ENCODE measurements at regions not wholly inside any gene's neighbourhood (a gene's known extent, or its start where the extent isn't known, plus 50 kb on each side); places are given as distances from the start of the nearest gene placed in this dataset.
A peak's percentile ranks its signal among the peaks of the same experiment; 100 is the strongest.

GRCh38 chr4:179836179-179837075 lies 2394.2 kb upstream of the AGA start:
- no peaks in the 10 kb centered on the region for H3K27me3 ChIP-seq
- DNase-seq (peak in 1 of 4 donors; percentile 8), ATAC-seq (peak; percentile 23)
- no peak overlapping the region for H3K27ac ChIP-seq
- H3K4me1 ChIP-seq: no peaks in the 10 kb centered on the region
- intact Hi-C loops (cut with DNase I): no loop called here
- H3K9me3 ChIP-seq: peaks cover 0 to 6% of the 10 kb centered on the region in 2 donors
- H3K4me3 ChIP-seq: no peak overlapping the region
- no peak for TF ChIP-seq CTCF (IDR thresholded peaks at IDR 0.05)
- H3K36me3 ChIP-seq: no peaks in the 10 kb centered on the region

GRCh38 chr4:179843370-179843769 lies 2399.8 kb upstream of the TENM3 start:
- no peaks in the 10 kb centered on the region for H3K27me3 ChIP-seq
- no peaks in the 10 kb centered on the region for H3K4me1 ChIP-seq
- ATAC-seq: no peak
- TF ChIP-seq CTCF (IDR thresholded peaks at IDR 0.05): no peak
- intact Hi-C loops (cut with DNase I): no loop called here
- DNase-seq: no peak
- no peaks in the 10 kb centered on the region for H3K9me3 ChIP-seq
- H3K27ac ChIP-seq: no peak overlapping the region
- no peaks in the 10 kb centered on the region for H3K36me3 ChIP-seq
- no peak overlapping the region for H3K4me3 ChIP-seq

- ATAC-seq: no peak
- intact Hi-C loops (cut with DNase I): no loop called here
Observed at GRCh38 chr4:179855469-179855868, 2387.7 kb upstream of the TENM3 start.

GRCh38 chr4:179858221-179858620 lies 2385.0 kb upstream of the TENM3 start:
- intact Hi-C loops (cut with DNase I): no loop called here
- Histone ChIP-seq H3K4me1 (no peaks in the 10 kb centered on the region), H3K36me3 (no peaks in the 10 kb centered on the region), H3K4me3 (no peak overlapping the region), H3K27me3 (no peaks in the 10 kb centered on the region), H3K27ac (no peak overlapping the region), H3K9me3 (no peaks in the 10 kb centered on the region)
- DNase-seq: no peak
- no peak for TF ChIP-seq CTCF (IDR thresholded peaks at IDR 0.05)
- no peak for ATAC-seq

More at GRCh38 chr4:179855469-179855868, 2387.7 kb upstream of the TENM3 start:
- no peak for TF ChIP-seq CTCF (IDR thresholded peaks at IDR 0.05)
- no peaks in the 10 kb centered on the region for H3K27me3 ChIP-seq
- no peaks in the 10 kb centered on the region for H3K36me3 ChIP-seq
- no peak for DNase-seq
- no peaks in the 10 kb centered on the region for H3K9me3 ChIP-seq
- no peak overlapping the region for H3K27ac ChIP-seq
- H3K4me1 ChIP-seq: no peaks in the 10 kb centered on the region
- H3K4me3 ChIP-seq: no peak overlapping the region

GRCh38 chr4:179867300-179867878 lies 2375.8 kb upstream of the TENM3 start:
- peak; percentile 95 for ATAC-seq
- no peaks in the 10 kb centered on the region for H3K27me3 ChIP-seq
- H3K9me3 ChIP-seq: no peaks in the 10 kb centered on the region
- H3K4me1 ChIP-seq: no peaks in the 10 kb centered on the region
- H3K4me3 ChIP-seq: no peak overlapping the region
- TF ChIP-seq CTCF (IDR thresholded peaks at IDR 0.05): peak; percentile 47 to 51
- peak in 3 of 4 donors; percentile 9 to 39 (median 31) for DNase-seq
- intact Hi-C loops (cut with DNase I): no loop called here
- no peak overlapping the region for H3K27ac ChIP-seq
- H3K36me3 ChIP-seq: no peaks in the 10 kb centered on the region
